ENCODE measurements at regions not wholly inside any gene's neighbourhood (a gene's known extent, or its start where the extent isn't known, plus 50 kb on each side); places are given as distances from the start of the nearest gene placed in this dataset.
"Not testable (repeated sequence)": the region's sequence is repeated elsewhere in the genome, so short reads cannot be mapped to it uniquely, and the experiment has no call there.

GRCh38 chr18:76604108-76604934 is 109.3 kb upstream of the ZNF516 start:
- Histone ChIP-seq H3K27me3 (ENCODE audit: control insufficient read depth, insufficient read depth, low read length) (no peaks in the 10 kb centered on the region), H3K9me3 (ENCODE audit: control insufficient read depth, insufficient read depth, low read depth, low read length) (no peaks in the 10 kb centered on the region), H3K4me3 (ENCODE audit: low read depth, low read length) (no peak overlapping the region), H3K27ac (ENCODE audit: low read depth, low read length) (no peak overlapping the region), H3K9ac (ENCODE audit: low read length) (no peak overlapping the region), H3K4me1 (ENCODE audit: control insufficient read depth, insufficient read depth, low read length) (no peaks in the 10 kb centered on the region; the same call in 1 of the 2 replicates), H3K36me3 (ENCODE audit: control insufficient read depth, insufficient read depth, low read length) (no peaks in the 10 kb centered on the region)

- Histone ChIP-seq H3K4me1 (ENCODE audit: control insufficient read depth, insufficient read depth, low read length) (no peaks in the 10 kb centered on the region; the same call in 1 of the 2 replicates), H3K27ac (ENCODE audit: low read depth, low read length) (no peak overlapping the region), H3K36me3 (ENCODE audit: control insufficient read depth, insufficient read depth, low read length) (no peaks in the 10 kb centered on the region), H3K9me3 (ENCODE audit: control insufficient read depth, insufficient read depth, low read depth, low read length) (no peaks in the 10 kb centered on the region), H3K9ac (ENCODE audit: low read length) (no peak overlapping the region), H3K27me3 (ENCODE audit: control insufficient read depth, insufficient read depth, low read length) (no peaks in the 10 kb centered on the region), H3K4me3 (ENCODE audit: low read depth, low read length) (no peak overlapping the region)
Measured at GRCh38 chr18:76602191-76602590, 107.1 kb upstream of the ZNF516 start.

GRCh38 chr18:76600076-76600475 is 105.0 kb upstream of the ZNF516 start:
- not testable (repeated sequence) for H3K9me3 ChIP-seq (ENCODE audit: control insufficient read depth, insufficient read depth, low read depth, low read length); H3K9ac ChIP-seq (ENCODE audit: low read length); H3K27ac ChIP-seq (ENCODE audit: low read depth, low read length); H3K4me1 ChIP-seq (ENCODE audit: control insufficient read depth, insufficient read depth, low read length); H3K4me3 ChIP-seq (ENCODE audit: low read depth, low read length); H3K27me3 ChIP-seq (ENCODE audit: control insufficient read depth, insufficient read depth, low read length); H3K36me3 ChIP-seq (ENCODE audit: control insufficient read depth, insufficient read depth, low read length)

- no peaks in the 10 kb centered on the region for H3K27me3 ChIP-seq (ENCODE audit: control insufficient read depth, insufficient read depth, low read length)
Measured at GRCh38 chr18:76594966-76595365, 99.9 kb upstream of the ZNF516 start.

GRCh38 chr18:76593843-76594242 is 98.8 kb upstream of the ZNF516 start:
- Histone ChIP-seq H3K27ac (ENCODE audit: low read depth, low read length) (no peak overlapping the region; the same call in 1 of the 2 replicates), H3K4me1 (ENCODE audit: control insufficient read depth, insufficient read depth, low read length) (peaks cover 22% of the 10 kb centered on the region), H3K27me3 (ENCODE audit: control insufficient read depth, insufficient read depth, low read length) (no peaks in the 10 kb centered on the region)

More at GRCh38 chr18:76594966-76595365, 99.9 kb upstream of the ZNF516 start:
- no peak overlapping the region for H3K4me3 ChIP-seq (ENCODE audit: low read depth, low read length)
- H3K36me3 ChIP-seq (ENCODE audit: control insufficient read depth, insufficient read depth, low read length) = no peaks in the 10 kb centered on the region
- H3K27ac ChIP-seq (ENCODE audit: low read depth, low read length) = no peak overlapping the region
- H3K9me3 ChIP-seq (ENCODE audit: control insufficient read depth, insufficient read depth, low read depth, low read length) = no peaks in the 10 kb centered on the region
- H3K4me1 ChIP-seq (ENCODE audit: control insufficient read depth, insufficient read depth, low read length) = peaks cover 10% of the 10 kb centered on the region
- H3K9ac ChIP-seq (ENCODE audit: low read length) = no peak overlapping the region

GRCh38 chr18:76592981-76593381 is 97.9 kb upstream of the ZNF516 start:
- Histone ChIP-seq H3K27ac (ENCODE audit: low read depth, low read length) (no peak overlapping the region), H3K4me3 (ENCODE audit: low read depth, low read length) (no peak overlapping the region), H3K9ac (ENCODE audit: low read length) (no peak overlapping the region), H3K27me3 (ENCODE audit: control insufficient read depth, insufficient read depth, low read length) (no peaks in the 10 kb centered on the region), H3K36me3 (ENCODE audit: control insufficient read depth, insufficient read depth, low read length) (no peaks in the 10 kb centered on the region), H3K4me1 (ENCODE audit: control insufficient read depth, insufficient read depth, low read length) (peaks cover 30% of the 10 kb centered on the region), H3K9me3 (ENCODE audit: control insufficient read depth, insufficient read depth, low read depth, low read length) (no peaks in the 10 kb centered on the region)

More at GRCh38 chr18:76593843-76594242, 98.8 kb upstream of the ZNF516 start:
- Histone ChIP-seq H3K9me3 (ENCODE audit: control insufficient read depth, insufficient read depth, low read depth, low read length) (no peaks in the 10 kb centered on the region), H3K36me3 (ENCODE audit: control insufficient read depth, insufficient read depth, low read length) (no peaks in the 10 kb centered on the region), H3K9ac (ENCODE audit: low read length) (no peak overlapping the region), H3K4me3 (ENCODE audit: low read depth, low read length) (no peak overlapping the region)

GRCh38 chr18:76592096-76592495 is 97.1 kb upstream of the ZNF516 start:
- Histone ChIP-seq H3K4me3 (ENCODE audit: low read depth, low read length) (no peak overlapping the region), H3K9me3 (ENCODE audit: control insufficient read depth, insufficient read depth, low read depth, low read length) (no peaks in the 10 kb centered on the region; the same call in 1 of the 2 replicates), H3K27ac (ENCODE audit: low read depth, low read length) (no peak overlapping the region), H3K4me1 (ENCODE audit: control insufficient read depth, insufficient read depth, low read length) (peaks cover 30% of the 10 kb centered on the region), H3K36me3 (ENCODE audit: control insufficient read depth, insufficient read depth, low read length) (no peaks in the 10 kb centered on the region), H3K27me3 (ENCODE audit: control insufficient read depth, insufficient read depth, low read length) (no peaks in the 10 kb centered on the region), H3K9ac (ENCODE audit: low read length) (no peak overlapping the region)

- no peaks in the 10 kb centered on the region for H3K36me3 ChIP-seq (ENCODE audit: control insufficient read depth, insufficient read depth, low read length)
- H3K4me3 ChIP-seq (ENCODE audit: low read depth, low read length) = no peak overlapping the region
- no peak overlapping the region for H3K27ac ChIP-seq (ENCODE audit: low read depth, low read length)
- peaks cover 30% of the 10 kb centered on the region for H3K4me1 ChIP-seq (ENCODE audit: control insufficient read depth, insufficient read depth, low read length)
- no peaks in the 10 kb centered on the region for H3K27me3 ChIP-seq (ENCODE audit: control insufficient read depth, insufficient read depth, low read length)
- no peak overlapping the region for H3K9ac ChIP-seq (ENCODE audit: low read length)
- H3K9me3 ChIP-seq (ENCODE audit: control insufficient read depth, insufficient read depth, low read depth, low read length) = peaks cover 2% of the 10 kb centered on the region; the same call in 1 of the 2 replicates
Measured at GRCh38 chr18:76589866-76590265, 94.8 kb upstream of the ZNF516 start.

GRCh38 chr18:76589316-76589715 is 94.3 kb upstream of the ZNF516 start:
- Histone ChIP-seq H3K36me3 (ENCODE audit: control insufficient read depth, insufficient read depth, low read length) (no peaks in the 10 kb centered on the region), H3K4me1 (ENCODE audit: control insufficient read depth, insufficient read depth, low read length) (peaks cover 30% of the 10 kb centered on the region), H3K27me3 (ENCODE audit: control insufficient read depth, insufficient read depth, low read length) (no peaks in the 10 kb centered on the region), H3K9ac (ENCODE audit: low read length) (no peak overlapping the region), H3K27ac (ENCODE audit: low read depth, low read length) (no peak overlapping the region), H3K9me3 (ENCODE audit: control insufficient read depth, insufficient read depth, low read depth, low read length) (peaks cover 2% of the 10 kb centered on the region; the same call in 1 of the 2 replicates), H3K4me3 (ENCODE audit: low read depth, low read length) (peak overlapping the region; percentile 39; the same call in 1 of the 2 replicates)

GRCh38 chr18:76588601-76589226 is 93.7 kb upstream of the ZNF516 start:
- H3K9ac ChIP-seq (ENCODE audit: low read length) = no peak overlapping the region
- H3K4me3 ChIP-seq (ENCODE audit: low read depth, low read length) = peak overlapping the region; percentile 39
- H3K36me3 ChIP-seq (ENCODE audit: control insufficient read depth, insufficient read depth, low read length) = no peaks in the 10 kb centered on the region
- peaks cover 2% of the 10 kb centered on the region; the same call in 1 of the 2 replicates for H3K9me3 ChIP-seq (ENCODE audit: control insufficient read depth, insufficient read depth, low read depth, low read length)
- no peaks in the 10 kb centered on the region for H3K27me3 ChIP-seq (ENCODE audit: control insufficient read depth, insufficient read depth, low read length)
- peaks cover 30% of the 10 kb centered on the region for H3K4me1 ChIP-seq (ENCODE audit: control insufficient read depth, insufficient read depth, low read length)
- H3K27ac ChIP-seq (ENCODE audit: low read depth, low read length) = no peak overlapping the region

GRCh38 chr18:76587879-76588271 is 92.8 kb upstream of the ZNF516 start:
- H3K9me3 ChIP-seq (ENCODE audit: control insufficient read depth, insufficient read depth, low read depth, low read length) = peaks cover 2% of the 10 kb centered on the region; the same call in 1 of the 2 replicates
- 0 out of 2 replicates have a peak, but pooled peaks cover 3% of the 10 kb centered on the region for H3K27me3 ChIP-seq (ENCODE audit: control insufficient read depth, insufficient read depth, low read length)
- no peak overlapping the region for H3K4me3 ChIP-seq (ENCODE audit: low read depth, low read length)
- peaks cover 25% of the 10 kb centered on the region for H3K4me1 ChIP-seq (ENCODE audit: control insufficient read depth, insufficient read depth, low read length)
- no peaks in the 10 kb centered on the region for H3K36me3 ChIP-seq (ENCODE audit: control insufficient read depth, insufficient read depth, low read length)
- no peak overlapping the region for H3K27ac ChIP-seq (ENCODE audit: low read depth, low read length)
- H3K9ac ChIP-seq (ENCODE audit: low read length) = no peak overlapping the region
